OCI-LY7 (cell line): ENCODE measurements at regions not wholly inside any gene's neighbourhood (a gene's known extent, or its start where the extent isn't known, plus 50 kb on each side); places are given as distances from the start of the nearest gene placed in this dataset.

Experiments
- BruUV-seq: library from RNA; stranded (reverse); fragments of 400-500 nt; replicated peaks from 2 replicates; lab custom pipeline; 2021; lab: Mats Ljungman, UMichigan
- CTCF ChIA-PET: fragments of 300-600 bp; sonication (Branson Sonifier 250); formaldehyde crosslinking; loops from one replicate; lab custom pipeline; 2022; ENCODE audit warnings: antibody characterized with exemption; ENCODE audit not compliant: unreplicated experiment; lab: Charles Lee
- POLR2A ChIA-PET: fragments of 300-600 bp; sonication (Branson Sonifier 250); formaldehyde crosslinking; loops from one replicate; lab custom pipeline; 2022; ENCODE audit warnings: antibody characterized with exemption; lab: Charles Lee
- DNase-seq: peaks from one replicate; pipeline ENCODE4 v3.0.0-alpha.2; 2015; ENCODE audit warnings: low spot score
- H2AFZ ChIP-seq: fragments of 200-600 bp; sonication (generic), shearing (Covaris generic); 2 replicates; pipeline ENCODE4 v1.6.1; 2014; ENCODE audit warnings: mild to moderate bottlenecking, antibody characterized with exemption, low read length, moderate library complexity
- H3K27ac ChIP-seq: fragments of 200-600 bp; sonication (generic); 2 replicates; pipeline ENCODE4 v1.5.1; 2014; ENCODE audit warnings: mixed run types, low read depth, mild to moderate bottlenecking, moderate library complexity, low read length, inconsistent platforms; ENCODE audit not compliant: poor library complexity, severe bottlenecking
- H3K36me3 ChIP-seq: fragments of 200-600 bp; sonication (generic); 2 replicates; pipeline ENCODE4 v1.6.1; 2014; ENCODE audit warnings: mild to moderate bottlenecking, antibody characterized with exemption, low read length, moderate library complexity, mixed read lengths; ENCODE audit not compliant: insufficient read depth
- H3K4me1 ChIP-seq: fragments of 200-600 bp; sonication (generic); 2 replicates; pipeline ENCODE4 v1.5.1; 2014; ENCODE audit warnings: mild to moderate bottlenecking, low read length; ENCODE audit not compliant: insufficient read depth, poor library complexity, severe bottlenecking
- H3K4me2 ChIP-seq: fragments of 200-600 bp; sonication (generic); 2 replicates; pipeline ENCODE4 v1.6.1; 2014; ENCODE audit warnings: mild to moderate bottlenecking, low read length
- H3K4me3 ChIP-seq: fragments of 200-600 bp; sonication (generic); 2 replicates; pipeline ENCODE4 v1.5.1; 2014; ENCODE audit warnings: mild to moderate bottlenecking, low read depth, low read length; ENCODE audit not compliant: poor library complexity, severe bottlenecking
- H3K79me2 ChIP-seq: fragments of 200-600 bp; sonication (generic); 2 replicates; pipeline ENCODE4 v1.6.1; 2016; ENCODE audit warnings: low read depth, mild to moderate bottlenecking, low read length, moderate library complexity, mixed read lengths; ENCODE audit not compliant: insufficient read depth
- H3K9me2 ChIP-seq: fragments of 200-600 bp; sonication (generic); 2 replicates; pipeline ENCODE4 v1.6.1; 2016; ENCODE audit warnings: mild to moderate bottlenecking, low read length, mixed read lengths; ENCODE audit not compliant: insufficient read depth
- H3K9me3 ChIP-seq: fragments of 200-600 bp; sonication (generic); 2 replicates; pipeline ENCODE4 v1.6.1; 2014; ENCODE audit warnings: mild to moderate bottlenecking, mixed run types, low read length, mixed read lengths
- H4K20me1 ChIP-seq: fragments of 200-600 bp; sonication (generic); 2 replicates; pipeline ENCODE4 v1.6.1; 2014; ENCODE audit warnings: mild to moderate bottlenecking, antibody characterized with exemption, low read length, moderate library complexity, mixed read lengths; ENCODE audit not compliant: insufficient read depth
- EZH2phosphoT487 ChIP-seq: fragments of 200-600 bp; sonication (generic); IDR thresholded peaks from 2 replicates; pipeline ENCODE4 v1.6.1; 2018; ENCODE audit warnings: low read depth, borderline replicate concordance, mild to moderate bottlenecking, mixed run types, antibody characterized with exemption, low read length, moderate library complexity, mixed read lengths
- intact Hi-C: fragments of 100-400 bp; cut with micrococcal nuclease; formaldehyde crosslinking; loops from one replicate; pipeline ENCODE4 v1.10.0; 2022; ENCODE audit not compliant: unreplicated experiment
- TF ChIP-seq, protein P1 (sequence below): fragments of 200-600 bp; sonication (generic); conservative IDR thresholded peaks from 2 replicates; pipeline ENCODE4 v1.5.1; 2014; ENCODE audit warnings: mild to moderate bottlenecking, antibody characterized with exemption, low read length, moderate library complexity, mixed read lengths

DNA sequence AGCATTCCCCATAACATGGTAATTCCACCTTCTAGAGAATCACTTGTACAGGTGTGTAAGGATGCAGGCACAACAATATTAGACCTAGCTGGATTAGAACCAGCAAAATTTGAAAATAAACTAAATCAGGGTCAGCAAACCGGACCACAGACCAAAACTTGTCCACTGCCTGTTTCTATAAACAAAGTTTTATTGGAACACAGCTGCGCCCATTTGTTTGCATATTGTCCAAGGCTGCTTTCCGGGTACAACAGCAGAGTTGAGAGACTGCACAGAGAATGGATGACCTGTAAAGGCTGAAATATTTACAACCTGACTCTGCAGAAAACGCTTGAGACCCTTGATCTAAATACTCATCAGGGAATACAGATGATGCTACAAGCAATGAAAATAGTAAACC is 73.6 kb upstream of the SLC45A1 start:
- no peak overlapping the region for H3K27ac ChIP-seq
- H3K4me1 ChIP-seq, result no peaks in the 10 kb centered on the region
- H3K36me3 ChIP-seq, result no peaks in the 10 kb centered on the region
- TF ChIP-seq EZH2phosphoT487, result no peak
- TF ChIP-seq, protein P1, sequence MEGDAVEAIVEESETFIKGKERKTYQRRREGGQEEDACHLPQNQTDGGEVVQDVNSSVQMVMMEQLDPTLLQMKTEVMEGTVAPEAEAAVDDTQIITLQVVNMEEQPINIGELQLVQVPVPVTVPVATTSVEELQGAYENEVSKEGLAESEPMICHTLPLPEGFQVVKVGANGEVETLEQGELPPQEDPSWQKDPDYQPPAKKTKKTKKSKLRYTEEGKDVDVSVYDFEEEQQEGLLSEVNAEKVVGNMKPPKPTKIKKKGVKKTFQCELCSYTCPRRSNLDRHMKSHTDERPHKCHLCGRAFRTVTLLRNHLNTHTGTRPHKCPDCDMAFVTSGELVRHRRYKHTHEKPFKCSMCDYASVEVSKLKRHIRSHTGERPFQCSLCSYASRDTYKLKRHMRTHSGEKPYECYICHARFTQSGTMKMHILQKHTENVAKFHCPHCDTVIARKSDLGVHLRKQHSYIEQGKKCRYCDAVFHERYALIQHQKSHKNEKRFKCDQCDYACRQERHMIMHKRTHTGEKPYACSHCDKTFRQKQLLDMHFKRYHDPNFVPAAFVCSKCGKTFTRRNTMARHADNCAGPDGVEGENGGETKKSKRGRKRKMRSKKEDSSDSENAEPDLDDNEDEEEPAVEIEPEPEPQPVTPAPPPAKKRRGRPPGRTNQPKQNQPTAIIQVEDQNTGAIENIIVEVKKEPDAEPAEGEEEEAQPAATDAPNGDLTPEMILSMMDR, result no peak
- intact Hi-C loops, result no loop called here
- no peaks in the 10 kb centered on the region for H3K9me3 ChIP-seq
- POLR2A ChIA-PET, result no interaction called here
- no peak overlapping the region for H3K4me3 ChIP-seq
- CTCF ChIA-PET, result no interaction called here
- BruUV-seq, result no TSS peak
- no peaks in the 10 kb centered on the region for H4K20me1 ChIP-seq
- H2AFZ ChIP-seq, result no peak overlapping the region
- no peaks in the 10 kb centered on the region for H3K9me2 ChIP-seq
- no peak overlapping the region for H3K4me2 ChIP-seq
- no peaks in the 10 kb centered on the region for H3K79me2 ChIP-seq
- no peak for DNase-seq

DNA sequence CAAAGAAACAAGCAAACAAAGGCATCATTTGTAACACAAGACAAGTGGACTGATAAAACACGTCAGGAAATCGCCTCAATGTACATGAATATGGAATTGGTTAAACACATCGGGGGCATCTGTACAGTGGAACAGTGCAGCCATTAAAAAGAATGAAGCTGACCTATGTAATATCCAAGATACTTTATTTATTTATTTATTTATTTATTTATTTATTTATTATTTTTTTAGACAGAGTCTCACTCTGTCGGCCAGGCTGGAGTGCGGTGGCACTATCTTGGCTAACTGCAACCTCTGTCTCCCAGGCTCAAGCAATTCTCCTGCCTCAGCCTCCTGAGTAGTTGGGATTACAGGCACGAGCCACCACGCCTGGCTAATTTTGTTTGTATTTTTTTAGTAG is 75.4 kb upstream of the SLC45A1 start:
- H3K4me2 ChIP-seq, result no peak overlapping the region
- no peak overlapping the region for H2AFZ ChIP-seq
- TF ChIP-seq EZH2phosphoT487, result no peak
- TF ChIP-seq, protein P1, result no peak
- no peaks in the 10 kb centered on the region for H3K36me3 ChIP-seq
- H3K27ac ChIP-seq, result no peak overlapping the region
- H3K9me2 ChIP-seq, result no peaks in the 10 kb centered on the region
- no peak overlapping the region for H3K4me3 ChIP-seq
- H3K9me3 ChIP-seq, result no peaks in the 10 kb centered on the region
- no TSS peak for BruUV-seq
- CTCF ChIA-PET, result no interaction called here
- H3K4me1 ChIP-seq, result no peaks in the 10 kb centered on the region
- no peaks in the 10 kb centered on the region for H3K79me2 ChIP-seq
- POLR2A ChIA-PET, result interaction anchor here (0.6 kb wide), 1 partner anchor 1587 kb away, joined by 3 read pairs; no protein-coding TSS in a partner anchor
- intact Hi-C loops, result no loop called here
- no peaks in the 10 kb centered on the region for H4K20me1 ChIP-seq
- DNase-seq, result no peak

DNA sequence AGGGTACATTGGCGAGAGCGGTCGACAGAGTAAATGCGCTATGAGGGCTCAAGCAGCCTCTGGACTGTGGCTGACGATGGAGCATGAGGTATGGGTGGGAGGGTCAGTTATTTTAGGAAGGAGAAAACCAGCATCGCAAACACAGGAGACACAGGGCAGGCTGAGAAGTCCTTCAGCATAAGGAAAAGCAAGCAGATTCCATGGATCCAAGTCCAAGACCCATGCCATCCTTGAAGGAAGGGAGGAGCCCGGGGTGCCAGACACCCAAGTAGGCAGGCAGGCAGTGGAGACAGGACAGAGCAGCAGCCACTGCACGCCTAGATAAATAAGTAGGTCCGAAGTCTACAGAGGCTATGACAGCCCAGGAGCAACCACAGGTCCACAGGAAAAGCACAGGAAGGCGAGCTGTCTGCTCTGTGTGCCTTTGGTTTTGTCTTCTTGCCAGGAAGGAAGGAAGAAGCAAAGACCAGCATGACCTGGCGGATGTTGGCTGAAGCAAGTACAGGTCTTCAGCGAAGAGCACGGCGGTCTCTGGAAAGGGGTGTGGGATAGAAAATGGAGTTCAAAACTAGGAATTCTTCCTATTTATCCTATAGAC is 76.4 kb upstream of the SLC45A1 start:
- no peak overlapping the region for H3K4me3 ChIP-seq
- no peak for TF ChIP-seq EZH2phosphoT487
- TF ChIP-seq, protein P1, result no peak
- BruUV-seq, result no TSS peak
- H4K20me1 ChIP-seq, result no peaks in the 10 kb centered on the region
- no peaks in the 10 kb centered on the region for H3K79me2 ChIP-seq
- H3K36me3 ChIP-seq, result no peaks in the 10 kb centered on the region
- H3K27ac ChIP-seq, result no peak overlapping the region
- no peaks in the 10 kb centered on the region for H3K4me1 ChIP-seq
- no peaks in the 10 kb centered on the region for H3K9me2 ChIP-seq
- intact Hi-C loops, result no loop called here
- no peak overlapping the region for H3K4me2 ChIP-seq
- POLR2A ChIA-PET, result no interaction called here
- CTCF ChIA-PET, result no interaction called here
- no peak for DNase-seq
- H3K9me3 ChIP-seq, result no peaks in the 10 kb centered on the region
- no peak overlapping the region for H2AFZ ChIP-seq
